ENCODE measurements at regions not wholly inside any gene's neighbourhood (a gene's known extent, or its start where the extent isn't known, plus 50 kb on each side); places are given as distances from the start of the nearest gene placed in this dataset.

- no peak for DNase-seq (ENCODE audit: low read depth)
- no peak overlapping the region for H3K4me3 ChIP-seq (ENCODE audit: low read length)
- TF ChIP-seq, protein P1, sequence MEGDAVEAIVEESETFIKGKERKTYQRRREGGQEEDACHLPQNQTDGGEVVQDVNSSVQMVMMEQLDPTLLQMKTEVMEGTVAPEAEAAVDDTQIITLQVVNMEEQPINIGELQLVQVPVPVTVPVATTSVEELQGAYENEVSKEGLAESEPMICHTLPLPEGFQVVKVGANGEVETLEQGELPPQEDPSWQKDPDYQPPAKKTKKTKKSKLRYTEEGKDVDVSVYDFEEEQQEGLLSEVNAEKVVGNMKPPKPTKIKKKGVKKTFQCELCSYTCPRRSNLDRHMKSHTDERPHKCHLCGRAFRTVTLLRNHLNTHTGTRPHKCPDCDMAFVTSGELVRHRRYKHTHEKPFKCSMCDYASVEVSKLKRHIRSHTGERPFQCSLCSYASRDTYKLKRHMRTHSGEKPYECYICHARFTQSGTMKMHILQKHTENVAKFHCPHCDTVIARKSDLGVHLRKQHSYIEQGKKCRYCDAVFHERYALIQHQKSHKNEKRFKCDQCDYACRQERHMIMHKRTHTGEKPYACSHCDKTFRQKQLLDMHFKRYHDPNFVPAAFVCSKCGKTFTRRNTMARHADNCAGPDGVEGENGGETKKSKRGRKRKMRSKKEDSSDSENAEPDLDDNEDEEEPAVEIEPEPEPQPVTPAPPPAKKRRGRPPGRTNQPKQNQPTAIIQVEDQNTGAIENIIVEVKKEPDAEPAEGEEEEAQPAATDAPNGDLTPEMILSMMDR (conservative IDR thresholded peaks at IDR 0.05; ENCODE audit: low read depth, low read length), result no peak
These were observed 401.0 kb downstream of the PAX1 start for GRCh38 chr20:22106308-22106938.

DNA sequence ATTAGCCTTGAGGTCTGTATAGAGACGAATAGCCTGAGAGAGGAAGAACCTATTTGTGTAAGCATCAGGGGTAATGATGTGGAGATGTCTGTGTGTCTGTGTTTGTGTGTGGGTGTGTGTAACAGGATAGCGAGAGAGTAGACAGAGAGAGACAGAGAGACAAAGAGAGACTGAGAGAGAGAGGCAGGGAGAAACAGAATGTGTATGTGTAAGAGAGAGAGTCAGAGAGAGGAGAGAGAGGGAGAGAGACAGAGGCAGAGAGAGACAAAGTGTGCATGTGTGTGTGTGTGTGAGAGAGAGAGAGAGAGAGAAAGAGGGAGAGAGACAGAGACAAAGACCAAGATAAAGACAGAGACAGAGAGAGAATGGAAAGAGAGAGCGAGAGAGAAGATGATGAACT, 396.1 kb downstream of the PAX1 start:
- no peak for DNase-seq (ENCODE audit: low read depth)
- H3K4me3 ChIP-seq (ENCODE audit: low read length), result no peak overlapping the region
- TF ChIP-seq, protein P1 (conservative IDR thresholded peaks at IDR 0.05; ENCODE audit: low read depth, low read length), result no peak

- no peak for DNase-seq (ENCODE audit: low read depth)
- TF ChIP-seq, protein P1 (conservative IDR thresholded peaks at IDR 0.05; ENCODE audit: low read depth, low read length), result no peak
- H3K4me3 ChIP-seq (ENCODE audit: low read length), result no peak overlapping the region
These were observed 395.2 kb downstream of the PAX1 start for GRCh38 chr20:22100686-22101085.

- TF ChIP-seq, protein P1 (conservative IDR thresholded peaks at IDR 0.05; ENCODE audit: low read depth, low read length), result no peak
- DNase-seq (ENCODE audit: low read depth), result no peak
- no peak overlapping the region for H3K4me3 ChIP-seq (ENCODE audit: low read length)
These were observed 393.9 kb downstream of the PAX1 start for GRCh38 chr20:22099348-22099747.

DNA sequence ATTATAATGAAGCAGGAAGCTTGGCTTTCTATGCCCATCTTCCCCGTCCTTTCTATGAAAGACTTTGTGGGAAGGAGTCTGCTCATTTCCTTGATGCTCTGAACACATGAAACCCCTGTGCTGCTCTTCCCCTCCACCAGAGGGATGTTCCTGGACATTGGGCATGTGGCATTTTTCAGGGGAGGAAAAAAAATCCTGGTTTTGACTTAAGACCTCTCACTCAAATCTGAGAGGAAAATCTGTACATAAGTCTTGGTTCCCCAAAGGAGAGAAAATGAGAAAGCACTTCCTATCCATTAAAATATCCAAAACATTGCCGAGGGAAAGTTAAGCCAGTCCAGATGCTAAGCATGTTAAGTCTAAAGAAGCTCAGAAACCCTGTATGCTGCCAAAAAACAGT, 393.0 kb downstream of the PAX1 start:
- H3K4me3 ChIP-seq (ENCODE audit: low read length), result no peak overlapping the region
- no peak for DNase-seq (ENCODE audit: low read depth)
- TF ChIP-seq, protein P1 (conservative IDR thresholded peaks at IDR 0.05; ENCODE audit: low read depth, low read length), result no peak

GRCh38 chr20:22093122-22093521, 387.7 kb downstream of the PAX1 start:
- DNase-seq (ENCODE audit: low read depth), result no peak
- no peak overlapping the region for H3K4me3 ChIP-seq (ENCODE audit: low read length)
- TF ChIP-seq, protein P1 (conservative IDR thresholded peaks at IDR 0.05; ENCODE audit: low read depth, low read length), result no peak

- H3K4me3 ChIP-seq (ENCODE audit: low read length), result no peak overlapping the region
- TF ChIP-seq, protein P1 (conservative IDR thresholded peaks at IDR 0.05; ENCODE audit: low read depth, low read length), result no peak
- no peak for DNase-seq (ENCODE audit: low read depth)
These were observed 383.4 kb downstream of the PAX1 start for GRCh38 chr20:22088882-22089281.
